ENCODE measurements at regions not wholly inside any gene's neighbourhood (a gene's known extent, or its start where the extent isn't known, plus 50 kb on each side); places are given as distances from the start of the nearest gene placed in this dataset.

- TF ChIP-seq POLR2A (IDR thresholded peaks at IDR 0.05) (no peak), CTCF (IDR thresholded peaks at IDR 0.05) (no peak)
These were observed 111.3 kb downstream of the MFAP3L start for GRCh38 chr4:169914866-169915265.
